ENCODE measurements at regions not wholly inside any gene's neighbourhood (a gene's known extent, or its start where the extent isn't known, plus 50 kb on each side); places are given as distances from the start of the nearest gene placed in this dataset.

DNA sequence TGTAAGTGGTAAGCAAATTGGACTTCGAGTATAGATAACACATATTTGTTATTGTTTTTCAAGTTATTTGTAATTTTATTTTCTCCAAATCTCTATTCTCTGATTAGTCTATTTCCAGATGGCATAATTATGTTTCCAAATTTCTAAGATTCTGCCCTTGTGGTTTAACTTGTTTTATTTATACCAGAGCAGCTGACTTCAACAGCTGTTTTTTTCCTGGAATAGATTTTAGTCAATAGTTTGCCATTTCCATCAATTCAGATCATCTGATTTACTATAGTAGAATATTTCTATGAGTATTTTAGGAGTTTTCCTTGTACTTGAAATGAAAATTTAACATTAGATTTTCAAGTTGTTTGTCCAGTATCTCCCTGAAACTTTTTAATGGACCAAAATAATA lies 848.7 kb upstream of the MIR17HG start:
- Mint-ChIP-seq H3K4me1 (peaks cover 6% of the 10 kb centered on the region), H3K27ac (no peak overlapping the region), H3K9me3 (no peaks in the 10 kb centered on the region), H3K4me3 (no peak overlapping the region), H3K27me3 (ENCODE audit: low read depth) (no peaks in the 10 kb centered on the region), H3K36me3 (no peaks in the 10 kb centered on the region)
- no peak for ATAC-seq
- DNase-seq (ENCODE audit: low spot score), result no peak
- ChIA-PET POLR2A (no interaction called here), CTCF (no interaction called here)
- no peak for TF ChIP-seq ZNF263 (CRISPR knock-in tag; IDR thresholded peaks at IDR 0.05; ENCODE audit: low read depth)
- no peak for TF ChIP-seq ZNF121 (CRISPR knock-in tag; IDR thresholded peaks at IDR 0.05)
- TF ChIP-seq, protein P1, sequence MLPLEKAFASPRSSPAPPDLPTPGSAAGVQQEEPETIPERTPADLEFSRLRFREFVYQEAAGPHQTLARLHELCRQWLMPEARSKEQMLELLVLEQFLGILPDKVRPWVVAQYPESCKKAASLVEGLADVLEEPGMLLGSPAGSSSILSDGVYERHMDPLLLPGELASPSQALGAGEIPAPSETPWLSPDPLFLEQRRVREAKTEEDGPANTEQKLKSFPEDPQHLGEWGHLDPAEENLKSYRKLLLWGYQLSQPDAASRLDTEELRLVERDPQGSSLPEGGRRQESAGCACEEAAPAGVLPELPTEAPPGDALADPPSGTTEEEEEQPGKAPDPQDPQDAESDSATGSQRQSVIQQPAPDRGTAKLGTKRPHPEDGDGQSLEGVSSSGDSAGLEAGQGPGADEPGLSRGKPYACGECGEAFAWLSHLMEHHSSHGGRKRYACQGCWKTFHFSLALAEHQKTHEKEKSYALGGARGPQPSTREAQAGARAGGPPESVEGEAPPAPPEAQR (CRISPR knock-in tag; IDR thresholded peaks at IDR 0.05), result no peak
- TF ChIP-seq MYBL2 (CRISPR knock-in tag; IDR thresholded peaks at IDR 0.05), result no peak
- TF ChIP-seq, protein P2, sequence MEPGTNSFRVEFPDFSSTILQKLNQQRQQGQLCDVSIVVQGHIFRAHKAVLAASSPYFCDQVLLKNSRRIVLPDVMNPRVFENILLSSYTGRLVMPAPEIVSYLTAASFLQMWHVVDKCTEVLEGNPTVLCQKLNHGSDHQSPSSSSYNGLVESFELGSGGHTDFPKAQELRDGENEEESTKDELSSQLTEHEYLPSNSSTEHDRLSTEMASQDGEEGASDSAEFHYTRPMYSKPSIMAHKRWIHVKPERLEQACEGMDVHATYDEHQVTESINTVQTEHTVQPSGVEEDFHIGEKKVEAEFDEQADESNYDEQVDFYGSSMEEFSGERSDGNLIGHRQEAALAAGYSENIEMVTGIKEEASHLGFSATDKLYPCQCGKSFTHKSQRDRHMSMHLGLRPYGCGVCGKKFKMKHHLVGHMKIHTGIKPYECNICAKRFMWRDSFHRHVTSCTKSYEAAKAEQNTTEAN (CRISPR knock-in tag; IDR thresholded peaks at IDR 0.05), result no peak
- TF ChIP-seq, protein P3, sequence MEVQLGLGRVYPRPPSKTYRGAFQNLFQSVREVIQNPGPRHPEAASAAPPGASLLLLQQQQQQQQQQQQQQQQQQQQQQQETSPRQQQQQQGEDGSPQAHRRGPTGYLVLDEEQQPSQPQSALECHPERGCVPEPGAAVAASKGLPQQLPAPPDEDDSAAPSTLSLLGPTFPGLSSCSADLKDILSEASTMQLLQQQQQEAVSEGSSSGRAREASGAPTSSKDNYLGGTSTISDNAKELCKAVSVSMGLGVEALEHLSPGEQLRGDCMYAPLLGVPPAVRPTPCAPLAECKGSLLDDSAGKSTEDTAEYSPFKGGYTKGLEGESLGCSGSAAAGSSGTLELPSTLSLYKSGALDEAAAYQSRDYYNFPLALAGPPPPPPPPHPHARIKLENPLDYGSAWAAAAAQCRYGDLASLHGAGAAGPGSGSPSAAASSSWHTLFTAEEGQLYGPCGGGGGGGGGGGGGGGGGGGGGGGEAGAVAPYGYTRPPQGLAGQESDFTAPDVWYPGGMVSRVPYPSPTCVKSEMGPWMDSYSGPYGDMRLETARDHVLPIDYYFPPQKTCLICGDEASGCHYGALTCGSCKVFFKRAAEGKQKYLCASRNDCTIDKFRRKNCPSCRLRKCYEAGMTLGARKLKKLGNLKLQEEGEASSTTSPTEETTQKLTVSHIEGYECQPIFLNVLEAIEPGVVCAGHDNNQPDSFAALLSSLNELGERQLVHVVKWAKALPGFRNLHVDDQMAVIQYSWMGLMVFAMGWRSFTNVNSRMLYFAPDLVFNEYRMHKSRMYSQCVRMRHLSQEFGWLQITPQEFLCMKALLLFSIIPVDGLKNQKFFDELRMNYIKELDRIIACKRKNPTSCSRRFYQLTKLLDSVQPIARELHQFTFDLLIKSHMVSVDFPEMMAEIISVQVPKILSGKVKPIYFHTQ (CRISPR knock-in tag; IDR thresholded peaks at IDR 0.05), result no peak
- TF ChIP-seq, protein P4, sequence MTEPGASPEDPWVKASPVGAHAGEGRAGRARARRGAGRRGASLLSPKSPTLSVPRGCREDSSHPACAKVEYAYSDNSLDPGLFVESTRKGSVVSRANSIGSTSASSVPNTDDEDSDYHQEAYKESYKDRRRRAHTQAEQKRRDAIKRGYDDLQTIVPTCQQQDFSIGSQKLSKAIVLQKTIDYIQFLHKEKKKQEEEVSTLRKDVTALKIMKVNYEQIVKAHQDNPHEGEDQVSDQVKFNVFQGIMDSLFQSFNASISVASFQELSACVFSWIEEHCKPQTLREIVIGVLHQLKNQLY (CRISPR knock-in tag; IDR thresholded peaks at IDR 0.05), result no peak
- TF ChIP-seq RORB (CRISPR knock-in tag; IDR thresholded peaks at IDR 0.05), result no peak
- TF ChIP-seq SMAD3 (CRISPR knock-in tag; IDR thresholded peaks at IDR 0.05; ENCODE audit: borderline replicate concordance), result no peak
- TF ChIP-seq SOX15 (CRISPR knock-in tag; IDR thresholded peaks at IDR 0.05), result no peak
- no peak for TF ChIP-seq IRF2 (CRISPR knock-in tag; IDR thresholded peaks at IDR 0.05; ENCODE audit: borderline replicate concordance, low read depth)
- no peak for TF ChIP-seq SMAD4 (CRISPR knock-in tag; IDR thresholded peaks at IDR 0.05)
- TF ChIP-seq ZNF416 (CRISPR knock-in tag; IDR thresholded peaks at IDR 0.05), result no peak
- TF ChIP-seq, protein P5, sequence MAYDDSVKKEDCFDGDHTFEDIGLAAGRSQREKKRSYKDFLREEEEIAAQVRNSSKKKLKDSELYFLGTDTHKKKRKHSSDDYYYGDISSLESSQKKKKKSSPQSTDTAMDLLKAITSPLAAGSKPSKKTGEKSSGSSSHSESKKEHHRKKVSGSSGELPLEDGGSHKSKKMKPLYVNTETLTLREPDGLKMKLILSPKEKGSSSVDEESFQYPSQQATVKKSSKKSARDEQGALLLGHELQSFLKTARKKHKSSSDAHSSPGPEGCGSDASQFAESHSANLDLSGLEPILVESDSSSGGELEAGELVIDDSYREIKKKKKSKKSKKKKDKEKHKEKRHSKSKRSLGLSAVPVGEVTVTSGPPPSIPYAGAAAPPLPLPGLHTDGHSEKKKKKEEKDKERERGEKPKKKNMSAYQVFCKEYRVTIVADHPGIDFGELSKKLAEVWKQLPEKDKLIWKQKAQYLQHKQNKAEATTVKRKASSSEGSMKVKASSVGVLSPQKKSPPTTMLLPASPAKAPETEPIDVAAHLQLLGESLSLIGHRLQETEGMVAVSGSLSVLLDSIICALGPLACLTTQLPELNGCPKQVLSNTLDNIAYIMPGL (CRISPR knock-in tag; IDR thresholded peaks at IDR 0.05), result no peak
- TF ChIP-seq EMX1 (CRISPR knock-in tag; IDR thresholded peaks at IDR 0.05), result no peak
- TF ChIP-seq ZNF671 (CRISPR knock-in tag; IDR thresholded peaks at IDR 0.05), result no peak

DNA sequence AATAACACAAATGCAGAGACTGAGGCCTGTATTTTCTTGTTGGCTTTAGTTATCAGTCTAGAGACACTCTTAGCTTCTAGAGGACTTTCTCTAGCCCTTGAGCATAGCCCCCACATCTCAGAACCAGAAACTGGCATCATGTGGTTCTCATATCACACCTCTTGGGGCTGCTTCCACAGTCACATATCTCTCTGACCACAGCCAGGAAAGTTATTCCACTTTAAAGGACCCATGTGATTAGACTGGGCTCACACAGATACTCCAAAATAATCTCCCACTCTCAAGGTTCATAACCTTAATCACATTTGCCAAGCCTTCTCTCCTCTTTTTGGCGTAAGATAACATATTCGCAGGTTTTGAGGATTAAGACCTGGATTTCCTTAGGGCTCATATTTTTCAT lies 846.9 kb upstream of the MIR17HG start:
- POLR2A ChIA-PET, result no interaction called here
- Mint-ChIP-seq H3K36me3 (no peaks in the 10 kb centered on the region), H3K27ac (no peak overlapping the region), H3K4me3 (no peak overlapping the region), H3K27me3 (ENCODE audit: low read depth) (no peaks in the 10 kb centered on the region), H3K9me3 (no peaks in the 10 kb centered on the region), H3K4me1 (peaks cover 6% of the 10 kb centered on the region)
- ATAC-seq (no peak), DNase-seq (ENCODE audit: low spot score) (no peak)
- CTCF ChIA-PET, result no interaction called here
- no peak for TF ChIP-seq FOXJ3 (CRISPR knock-in tag; IDR thresholded peaks at IDR 0.05; ENCODE audit: borderline replicate concordance)
- TF ChIP-seq SP1 (CRISPR knock-in tag; conservative IDR thresholded peaks at IDR 0.05), result no peak
- no peak for TF ChIP-seq JAZF1 (CRISPR knock-in tag; IDR thresholded peaks at IDR 0.05)
- TF ChIP-seq, protein P6, sequence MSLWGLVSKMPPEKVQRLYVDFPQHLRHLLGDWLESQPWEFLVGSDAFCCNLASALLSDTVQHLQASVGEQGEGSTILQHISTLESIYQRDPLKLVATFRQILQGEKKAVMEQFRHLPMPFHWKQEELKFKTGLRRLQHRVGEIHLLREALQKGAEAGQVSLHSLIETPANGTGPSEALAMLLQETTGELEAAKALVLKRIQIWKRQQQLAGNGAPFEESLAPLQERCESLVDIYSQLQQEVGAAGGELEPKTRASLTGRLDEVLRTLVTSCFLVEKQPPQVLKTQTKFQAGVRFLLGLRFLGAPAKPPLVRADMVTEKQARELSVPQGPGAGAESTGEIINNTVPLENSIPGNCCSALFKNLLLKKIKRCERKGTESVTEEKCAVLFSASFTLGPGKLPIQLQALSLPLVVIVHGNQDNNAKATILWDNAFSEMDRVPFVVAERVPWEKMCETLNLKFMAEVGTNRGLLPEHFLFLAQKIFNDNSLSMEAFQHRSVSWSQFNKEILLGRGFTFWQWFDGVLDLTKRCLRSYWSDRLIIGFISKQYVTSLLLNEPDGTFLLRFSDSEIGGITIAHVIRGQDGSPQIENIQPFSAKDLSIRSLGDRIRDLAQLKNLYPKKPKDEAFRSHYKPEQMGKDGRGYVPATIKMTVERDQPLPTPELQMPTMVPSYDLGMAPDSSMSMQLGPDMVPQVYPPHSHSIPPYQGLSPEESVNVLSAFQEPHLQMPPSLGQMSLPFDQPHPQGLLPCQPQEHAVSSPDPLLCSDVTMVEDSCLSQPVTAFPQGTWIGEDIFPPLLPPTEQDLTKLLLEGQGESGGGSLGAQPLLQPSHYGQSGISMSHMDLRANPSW (CRISPR knock-in tag; conservative IDR thresholded peaks at IDR 0.05; ENCODE audit: low read depth), result no peak
- no peak for TF ChIP-seq NFYB (CRISPR knock-in tag; conservative IDR thresholded peaks at IDR 0.05; ENCODE audit: low read depth)
- no peak for TF ChIP-seq TEAD1 (CRISPR knock-in tag; IDR thresholded peaks at IDR 0.05)
- no peak for TF ChIP-seq CREM (CRISPR knock-in tag; IDR thresholded peaks at IDR 0.05)
- TF ChIP-seq, protein P4 (CRISPR knock-in tag; IDR thresholded peaks at IDR 0.05), result no peak
- no peak for TF ChIP-seq JUN (CRISPR knock-in tag; IDR thresholded peaks at IDR 0.05)
- TF ChIP-seq KAT7 (CRISPR knock-in tag; IDR thresholded peaks at IDR 0.05; ENCODE audit: borderline replicate concordance), result no peak
- TF ChIP-seq TCF7 (CRISPR knock-in tag; IDR thresholded peaks at IDR 0.05; ENCODE audit: low read depth), result no peak
- TF ChIP-seq ZNF232 (CRISPR knock-in tag; IDR thresholded peaks at IDR 0.05), result no peak
- no peak for TF ChIP-seq RELA (CRISPR knock-in tag; IDR thresholded peaks at IDR 0.05; ENCODE audit: borderline replicate concordance)
